ENCODE measurements at regions not wholly inside any gene's neighbourhood (a gene's known extent, or its start where the extent isn't known, plus 50 kb on each side); places are given as distances from the start of the nearest gene placed in this dataset.
"Not testable (repeated sequence)": the region's sequence is repeated elsewhere in the genome, so short reads cannot be mapped to it uniquely, and the experiment has no call there.

- no peak for DNase-seq (ENCODE audit: low spot score)
Observed at GRCh38 chr7:19957664-19958063, 184.2 kb upstream of the TMEM196 start.

- DNase-seq (ENCODE audit: low spot score) = not testable (repeated sequence)
Observed at GRCh38 chr7:19954166-19954565, 180.7 kb upstream of the TMEM196 start.

- not testable (repeated sequence) for DNase-seq (ENCODE audit: low spot score)
Observed at GRCh38 chr7:19953411-19953810, 180.0 kb upstream of the TMEM196 start.

- DNase-seq (ENCODE audit: low spot score) = no peak
Observed at GRCh38 chr7:19948160-19948559, 174.7 kb upstream of the TMEM196 start.

- no peak for DNase-seq (ENCODE audit: low spot score)
Observed at GRCh38 chr7:19944363-19945120, 171.1 kb upstream of the TMEM196 start.

- no peak for DNase-seq (ENCODE audit: low spot score)
Observed at GRCh38 chr7:19939746-19940145, 166.3 kb upstream of the TMEM196 start.

GRCh38 chr7:19932549-19933249 lies 159.3 kb upstream of the TMEM196 start:
- DNase-seq (ENCODE audit: low spot score) = no peak

GRCh38 chr7:19930851-19931250 lies 157.4 kb upstream of the TMEM196 start:
- no peak for DNase-seq (ENCODE audit: low spot score)

- no peak for DNase-seq (ENCODE audit: low spot score)
Observed at GRCh38 chr7:19930051-19930450, 156.6 kb upstream of the TMEM196 start.

GRCh38 chr7:19928247-19928646 lies 154.8 kb upstream of the TMEM196 start:
- no peak for DNase-seq (ENCODE audit: low spot score)

GRCh38 chr7:19920705-19921104 lies 147.3 kb upstream of the TMEM196 start:
- no peak for DNase-seq (ENCODE audit: low spot score)

GRCh38 chr7:19920166-19920565 lies 146.7 kb upstream of the TMEM196 start:
- DNase-seq (ENCODE audit: low spot score) = no peak

GRCh38 chr7:19919261-19920095 lies 146.1 kb upstream of the TMEM196 start:
- no peak for DNase-seq (ENCODE audit: low spot score)

GRCh38 chr7:19916046-19916445 lies 142.6 kb upstream of the TMEM196 start:
- no peak for DNase-seq (ENCODE audit: low spot score)

- DNase-seq (ENCODE audit: low spot score) = no peak
Observed at GRCh38 chr7:19915596-19915995, 142.2 kb upstream of the TMEM196 start.

- no peak for DNase-seq (ENCODE audit: low spot score)
Observed at GRCh38 chr7:19914866-19915265, 141.4 kb upstream of the TMEM196 start.

GRCh38 chr7:19900118-19900517 lies 126.7 kb upstream of the TMEM196 start:
- no peak for DNase-seq (ENCODE audit: low spot score)

- DNase-seq (ENCODE audit: low spot score) = no peak
Observed at GRCh38 chr7:19899529-19899928, 126.1 kb upstream of the TMEM196 start.

- not testable (repeated sequence) for DNase-seq (ENCODE audit: low spot score)
Observed at GRCh38 chr7:19882893-19883292, 109.5 kb upstream of the TMEM196 start.

- DNase-seq (ENCODE audit: low spot score) = no peak
Observed at GRCh38 chr7:19872094-19872493, 98.7 kb upstream of the TMEM196 start.

GRCh38 chr7:19871102-19871501 lies 97.7 kb upstream of the TMEM196 start:
- DNase-seq (ENCODE audit: low spot score) = no peak

- DNase-seq (ENCODE audit: low spot score) = no peak
Observed at GRCh38 chr7:19869979-19870378, 96.6 kb upstream of the TMEM196 start.

All from Ammon's horn (tissue), 1 donor.